Heart right ventricle (tissue), 16 donors: ENCODE measurements at regions not wholly inside any gene's neighbourhood (a gene's known extent, or its start where the extent isn't known, plus 50 kb on each side); places are given as distances from the start of the nearest gene placed in this dataset.
A peak's percentile ranks its signal among the peaks of the same experiment; 100 is the strongest.

Experiments used
- ATAC-seq, 8 donors: fragments of 200-7000 bp; cut with Tn5 transposase; one replicate each; pipeline ENCODE4 v1.9.1; 2020; ENCODE audit warnings: mild to moderate bottlenecking in 8 of 8, moderate library complexity in 8 of 8, moderate number of reproducible peaks in 1 of 8
- DNase-seq, 2 donors: peaks; one replicate each; pipeline ENCODE4 v3.0.0-alpha.2; 2020
- H3K27ac ChIP-seq, 10 donors: fragments of 200-600 bp; sonication (generic) in 2 of 10; one replicate each; pipeline versions ENCODE4 v1.5.0 to v1.8.0; 2020 to 2022; ENCODE audit warnings: mild to moderate bottlenecking in 3 of 10
- H3K27me3 ChIP-seq, 7 donors: fragments of 200-600 bp; one replicate each; pipeline ENCODE4 v1.8.0; 2021 to 2022; ENCODE audit warnings: mild to moderate bottlenecking in 2 of 7
- H3K36me3 ChIP-seq, 9 donors: fragments of 200-600 bp; sonication (generic) in 1 of 9; one replicate each; pipeline versions ENCODE4 v1.5.0 to v1.8.0; 2020 to 2022; ENCODE audit warnings: mild to moderate bottlenecking in 2 of 9
- H3K4me1 ChIP-seq, 9 donors: fragments of 200-600 bp; sonication (generic) in 1 of 9; one replicate each; pipeline versions ENCODE4 v1.5.0 to v1.8.0; 2020 to 2022; ENCODE audit warnings: mild to moderate bottlenecking in 4 of 9
- H3K4me3 ChIP-seq, 10 donors: fragments of 200-600 bp; sonication (generic) in 2 of 10; one replicate each; pipeline versions ENCODE4 v1.5.0 to v1.8.0; 2020 to 2022; ENCODE audit warnings: mild to moderate bottlenecking in 7 of 10, moderate library complexity in 2 of 10
- H3K9me3 ChIP-seq, 11 donors: fragments of 200-600 bp in 10 of 11; sonication (generic) in 2 of 11; one replicate each; pipeline versions ENCODE4 v1.5.0 to v1.8.0; 2013 to 2022; ENCODE audit warnings: mild to moderate bottlenecking in 2 of 11, control low read depth in 1 of 11, moderate library complexity in 1 of 11
- WGBS, 2 donors: extraction: QIAGEN DNeasy Blood & Tissue Kit; methylation state at CpG; one replicate each; pipeline ENCODE4 v1.1.7; 2013; ENCODE audit warnings: inconsistent platforms in 1 of 2; 5-methylcytosine and 5-hydroxymethylcytosine counted together
- intact Hi-C, 10 donors: fragments of 100-400 bp; cut with DNase I; formaldehyde crosslinking; loops; one replicate each; pipeline versions ENCODE4 v1.11.1 to v1.14.2; 2022
- TF ChIP-seq, protein P1 (sequence below), 9 donors: fragments of 200-600 bp; sonication (generic) in 2 of 9; IDR thresholded peaks; one replicate each; pipeline versions ENCODE4 v1.5.0 to v1.8.0; 2021 to 2022; ENCODE audit warnings: antibody characterized with exemption in 9 of 9, mild to moderate bottlenecking in 5 of 9, moderate library complexity in 1 of 9
- donor health status: Arrhythmogenic right ventricular cardiomyopathy.
- donor health status: ischemic (EF 13 %, LVEDD 7.1; RV severe dilation, severe dysfunction).
- donor health status: healthy with polysubstance abuse.
- donor health status: DM: no; HTN: yes; CAD: no.
- donor health status: DM: no; HTN: no; CAD: no.
- donor health status: ischemic (EF 25% LVEDD 6.9; RV normal size, moderate dysfunction).
- donor health status: ischemic (EF 25% LVEDD 5.7; RV mildly dilated, moderate dysfunction).
- donor health status: healthy.
- donor health status: DM: yes; HTN: yes; CAD: no.
- donor health status: Ischemic cardiomyopathy.
- donor health status: ischemic (EF 35%, LVEDD 5.7; RV mildly dilated, moderate dysfunction).
- donor health status: nonischemic (EF 11% LVEDD 7.7; RV severe dilation, severe dysfunction).
- donor health status: DM: yes; HTN: yes; CAD: no.
- donor health status: PGD.
- donor health status: ischemic (EF 29% LVEDD 5.4; RV normal size, mild dysfunction).
- donor health status: nonischemic (EF 23%, LVEDD 6.1; RV moderate dilation, normal function).

DNA sequence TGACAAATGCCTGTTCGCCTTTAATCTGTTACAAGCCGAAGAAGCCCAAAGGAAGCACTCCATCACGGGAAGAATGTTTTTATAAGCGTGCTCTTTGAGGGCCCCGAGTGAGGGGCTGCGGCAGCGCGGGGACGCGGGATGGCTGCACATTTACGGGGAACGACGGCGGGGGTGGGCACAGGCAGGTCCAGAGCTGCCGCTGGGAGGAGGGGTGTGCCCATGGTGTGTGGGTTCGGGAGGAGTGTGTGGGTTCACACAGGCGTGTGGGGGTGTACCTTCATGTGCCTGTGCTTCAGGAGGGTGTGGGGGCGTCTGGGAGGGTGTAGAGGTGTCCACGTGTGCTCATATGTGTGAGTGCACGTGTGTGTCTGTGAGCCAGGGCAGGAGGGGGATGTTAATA is 155.9 kb upstream of the ZC3H12A start:
- intact Hi-C loops = no loop called here
- DNase-seq (no peak), ATAC-seq (peak in 1 of 8 donors; percentile 41)
- Histone ChIP-seq H3K9me3 (peaks cover 0 to 2% (median 0%) of the 10 kb centered on the region in 11 donors), H3K27me3 (peaks cover 6 to 85% (median 74%) of the 10 kb centered on the region in 7 donors), H3K36me3 (no peaks in the 10 kb centered on the region), H3K27ac (no peak overlapping the region), H3K4me3 (no peak overlapping the region), H3K4me1 (peaks cover 0 to 8% (median 0%) of the 10 kb centered on the region in 9 donors)
- TF ChIP-seq, protein P1, sequence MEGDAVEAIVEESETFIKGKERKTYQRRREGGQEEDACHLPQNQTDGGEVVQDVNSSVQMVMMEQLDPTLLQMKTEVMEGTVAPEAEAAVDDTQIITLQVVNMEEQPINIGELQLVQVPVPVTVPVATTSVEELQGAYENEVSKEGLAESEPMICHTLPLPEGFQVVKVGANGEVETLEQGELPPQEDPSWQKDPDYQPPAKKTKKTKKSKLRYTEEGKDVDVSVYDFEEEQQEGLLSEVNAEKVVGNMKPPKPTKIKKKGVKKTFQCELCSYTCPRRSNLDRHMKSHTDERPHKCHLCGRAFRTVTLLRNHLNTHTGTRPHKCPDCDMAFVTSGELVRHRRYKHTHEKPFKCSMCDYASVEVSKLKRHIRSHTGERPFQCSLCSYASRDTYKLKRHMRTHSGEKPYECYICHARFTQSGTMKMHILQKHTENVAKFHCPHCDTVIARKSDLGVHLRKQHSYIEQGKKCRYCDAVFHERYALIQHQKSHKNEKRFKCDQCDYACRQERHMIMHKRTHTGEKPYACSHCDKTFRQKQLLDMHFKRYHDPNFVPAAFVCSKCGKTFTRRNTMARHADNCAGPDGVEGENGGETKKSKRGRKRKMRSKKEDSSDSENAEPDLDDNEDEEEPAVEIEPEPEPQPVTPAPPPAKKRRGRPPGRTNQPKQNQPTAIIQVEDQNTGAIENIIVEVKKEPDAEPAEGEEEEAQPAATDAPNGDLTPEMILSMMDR (IDR thresholded peaks at IDR 0.05) = no peak
- WGBS, 2 donors = 14 to 17% methylated on average over 20 of the region's 20 CpGs

DNA sequence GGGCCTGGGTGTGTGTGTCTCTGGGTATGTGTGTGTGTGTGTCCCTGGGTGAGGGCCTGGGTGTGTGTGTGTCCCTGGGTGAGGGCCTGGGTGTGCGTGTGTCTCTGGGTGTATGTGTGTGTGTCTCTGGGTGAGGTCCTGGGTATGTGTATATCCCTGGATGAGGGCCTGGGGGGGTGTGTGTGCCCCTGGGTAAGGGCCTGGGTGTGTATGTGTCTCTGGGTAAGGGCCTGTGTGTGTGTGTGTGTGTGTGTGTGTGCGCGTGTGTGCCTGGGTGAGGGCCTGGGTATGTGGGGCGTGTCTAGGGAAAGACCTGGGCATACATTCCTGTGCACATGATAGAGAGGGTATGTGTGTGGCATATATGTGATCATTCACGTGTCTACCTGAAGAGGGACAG is 155.1 kb upstream of the ZC3H12A start:
- peaks cover 6 to 89% (median 74%) of the 10 kb centered on the region in 7 donors for H3K27me3 ChIP-seq
- H3K9me3 ChIP-seq = peaks cover 0 to 10% (median 7%) of the 10 kb centered on the region in 11 donors
- DNase-seq = no peak
- TF ChIP-seq, protein P1 (IDR thresholded peaks at IDR 0.05) = no peak
- intact Hi-C loops = no loop called here
- no peaks in the 10 kb centered on the region for H3K36me3 ChIP-seq
- H3K4me1 ChIP-seq = peaks cover 0 to 8% (median 0%) of the 10 kb centered on the region in 9 donors
- no peak for ATAC-seq
- no peak overlapping the region for H3K4me3 ChIP-seq
- WGBS, 2 donors = 73 to 84% methylated on average over 5 of the region's 5 CpGs
- no peak overlapping the region for H3K27ac ChIP-seq

DNA sequence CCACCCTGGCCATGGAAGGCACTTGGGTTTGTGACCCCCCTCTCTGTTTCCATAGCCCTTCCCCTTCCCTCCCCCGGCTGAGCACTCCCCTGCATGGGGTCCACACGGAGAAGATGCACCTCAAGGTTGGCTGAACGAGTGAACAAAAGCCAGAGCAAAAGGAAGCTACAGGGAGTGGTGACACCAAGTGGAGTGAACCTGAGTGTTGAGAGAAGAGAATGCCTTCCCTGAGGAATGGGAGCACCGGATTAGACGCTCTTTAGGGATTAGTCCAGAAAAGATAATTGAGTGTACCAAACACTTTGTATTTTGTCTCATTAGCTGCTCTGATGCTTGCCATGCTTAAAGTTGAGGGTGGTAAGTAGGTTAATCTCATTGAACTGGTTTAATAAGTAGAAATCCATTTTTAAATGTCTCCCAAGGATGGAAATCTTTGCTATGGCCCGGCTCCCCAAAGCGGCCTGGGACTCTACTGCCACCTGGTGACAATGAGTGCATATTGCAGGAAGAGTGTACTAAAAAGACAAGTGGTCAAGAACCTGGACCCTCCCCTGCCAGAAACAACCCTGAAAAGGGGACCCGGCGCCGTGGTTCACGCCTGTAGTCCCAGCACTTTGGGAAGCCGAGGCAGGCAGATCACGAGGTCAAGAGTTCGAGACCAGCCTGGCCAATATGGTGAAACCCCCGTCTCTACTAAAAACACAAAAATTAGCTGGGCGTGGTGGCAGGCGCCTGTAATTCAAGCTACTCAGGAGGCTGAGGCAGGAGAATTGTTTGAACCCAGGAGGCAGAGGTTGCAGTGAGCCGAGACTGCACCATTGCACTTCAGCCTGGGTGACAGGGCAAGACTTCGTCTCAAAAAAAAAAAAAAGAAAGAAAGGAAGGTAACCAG is 150.6 kb upstream of the ZC3H12A start:
- no peak overlapping the region for H3K27ac ChIP-seq
- H3K4me1 ChIP-seq = no peaks in the 10 kb centered on the region
- H3K36me3 ChIP-seq = no peaks in the 10 kb centered on the region
- peaks cover 0 to 76% (median 47%) of the 10 kb centered on the region in 7 donors for H3K27me3 ChIP-seq
- H3K4me3 ChIP-seq = no peak overlapping the region
- WGBS, 2 donors = 33 to 36% methylated on average over 19 of the region's 19 CpGs
- peaks cover 0 to 16% (median 7%) of the 10 kb centered on the region in 11 donors for H3K9me3 ChIP-seq
- ATAC-seq (no peak), DNase-seq (no peak)
- TF ChIP-seq, protein P1 (IDR thresholded peaks at IDR 0.05) = peak in 8 of 9 donors; percentile 18 to 64 (median 29)
- intact Hi-C loops = no loop called here

DNA sequence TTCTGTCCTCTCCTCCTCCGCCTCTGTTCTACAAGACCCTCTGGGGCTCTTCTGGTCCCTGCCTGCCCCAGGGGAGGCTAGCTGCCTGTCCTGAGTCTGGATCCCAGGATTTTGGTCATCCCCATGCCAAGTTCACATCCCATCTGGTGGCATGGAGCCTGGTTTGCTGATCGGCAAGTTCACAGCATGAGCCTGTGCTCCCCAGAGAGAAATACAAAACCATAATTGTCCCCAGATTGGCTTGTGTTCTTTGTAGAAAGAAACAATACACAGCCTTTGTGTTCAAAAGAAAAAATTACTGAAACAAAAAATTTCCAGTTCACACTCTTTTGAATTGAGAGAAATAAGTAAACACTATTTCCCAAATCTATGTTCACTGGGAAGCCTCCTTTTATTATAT is 149.4 kb upstream of the ZC3H12A start:
- Histone ChIP-seq H3K4me3 (no peak overlapping the region), H3K9me3 (peaks cover 0 to 16% (median 7%) of the 10 kb centered on the region in 11 donors), H3K36me3 (no peaks in the 10 kb centered on the region), H3K27me3 (peaks cover 0 to 70% (median 45%) of the 10 kb centered on the region in 7 donors), H3K4me1 (no peaks in the 10 kb centered on the region), H3K27ac (no peak overlapping the region)
- ATAC-seq = no peak
- DNase-seq = no peak
- TF ChIP-seq, protein P1 (IDR thresholded peaks at IDR 0.05) = no peak
- intact Hi-C loops = no loop called here
- 71 to 72% methylated on average over 2 of the region's 2 CpGs for WGBS, 2 donors
